ENCODE measurements at regions not wholly inside any gene's neighbourhood (a gene's known extent, or its start where the extent isn't known, plus 50 kb on each side); places are given as distances from the start of the nearest gene placed in this dataset.

GRCh38 chr16:13517841-13518240, 402.1 kb upstream of the ERCC4 start:
- Histone ChIP-seq H3K36me3 (ENCODE audit: control insufficient read depth in 2 of 2, insufficient read depth in 1 of 2, low read length in 2 of 2) (no peaks in the 10 kb centered on the region), H3K27ac (ENCODE audit: extremely low read depth, low read depth, low read length) (no peak overlapping the region), H3K4me1 (ENCODE audit: control insufficient read depth, insufficient read depth, low read length) (no peaks in the 10 kb centered on the region), H3K9me3 (ENCODE audit: control insufficient read depth, insufficient read depth, low read depth, low read length) (no peaks in the 10 kb centered on the region), H3K4me3 (ENCODE audit: low read depth, low read length) (no peak overlapping the region)
- ChIA-PET CTCF (no interaction called here), POLR2A (no interaction called here)
- no peak for TF ChIP-seq ZNF639 (tag by site-specific recombination; IDR thresholded peaks at IDR 0.05)
- no peak for TF ChIP-seq ZNF133 (tag by site-specific recombination; IDR thresholded peaks at IDR 0.05)
- TF ChIP-seq ZEB2 (tag by site-specific recombination; IDR thresholded peaks at IDR 0.05), result no peak
- no peak for TF ChIP-seq ZNF26 (tag by site-specific recombination; IDR thresholded peaks at IDR 0.05)
- TF ChIP-seq ZNF175 (tag by site-specific recombination; IDR thresholded peaks at IDR 0.05), result no peak
- TF ChIP-seq ZNF548 (tag by site-specific recombination; IDR thresholded peaks at IDR 0.05), result no peak
- TF ChIP-seq ZNF529 (tag by site-specific recombination; IDR thresholded peaks at IDR 0.05; ENCODE audit: insufficient replicate concordance), result no peak
- TF ChIP-seq ZBTB8A (tag by site-specific recombination; IDR thresholded peaks at IDR 0.05), result no peak
- TF ChIP-seq ZBTB6 (tag by site-specific recombination; IDR thresholded peaks at IDR 0.05), result no peak
- TF ChIP-seq PRDM6 (tag by site-specific recombination; IDR thresholded peaks at IDR 0.05), result no peak
- TF ChIP-seq ZNF248 (tag by site-specific recombination; IDR thresholded peaks at IDR 0.05), result no peak
- no peak for TF ChIP-seq ZFP3 (tag by site-specific recombination; IDR thresholded peaks at IDR 0.05; ENCODE audit: low read depth)
- no peak for TF ChIP-seq YY1 (tag by site-specific recombination; IDR thresholded peaks at IDR 0.05)
- TF ChIP-seq ZNF211 (tag by site-specific recombination; IDR thresholded peaks at IDR 0.05; ENCODE audit: low read depth), result no peak
- TF ChIP-seq ZNF521 (tag by site-specific recombination; IDR thresholded peaks at IDR 0.05), result no peak
- no peak for TF ChIP-seq WT1 (tag by site-specific recombination; IDR thresholded peaks at IDR 0.05)
- no peak for TF ChIP-seq ZFHX2 (tag by site-specific recombination; conservative IDR thresholded peaks at IDR 0.05)
- TF ChIP-seq GFI1B (tag by site-specific recombination; IDR thresholded peaks at IDR 0.05), result no peak
- no peak for TF ChIP-seq ZNF513 (tag by site-specific recombination; IDR thresholded peaks at IDR 0.05)

GRCh38 chr16:13519871-13520270, 400.1 kb upstream of the ERCC4 start:
- Histone ChIP-seq H3K4me1 (ENCODE audit: control insufficient read depth, insufficient read depth, low read length) (no peaks in the 10 kb centered on the region), H3K36me3 (ENCODE audit: control insufficient read depth in 2 of 2, insufficient read depth in 1 of 2, low read length in 2 of 2) (no peaks in the 10 kb centered on the region), H3K27ac (ENCODE audit: extremely low read depth, low read depth, low read length) (no peak overlapping the region), H3K9me3 (ENCODE audit: control insufficient read depth, insufficient read depth, low read depth, low read length) (no peaks in the 10 kb centered on the region), H3K4me3 (ENCODE audit: low read depth, low read length) (no peak overlapping the region)
- no peak for TF ChIP-seq TCF7L2 (IDR thresholded peaks at IDR 0.05; ENCODE audit: borderline replicate concordance, low read depth, low read length)
- POLR2A ChIA-PET, result no interaction called here
- CTCF ChIA-PET, result no interaction called here
